ENCODE measurements at regions not wholly inside any gene's neighbourhood (a gene's known extent, or its start where the extent isn't known, plus 50 kb on each side); places are given as distances from the start of the nearest gene placed in this dataset.

- Mint-ChIP-seq H3K4me1 (ENCODE audit: low read depth in 2 of 2) (no peaks in the 10 kb centered on the region), H3K36me3 (no peaks in the 10 kb centered on the region), H3K4me3 (no peak overlapping the region), H3K27ac (no peak overlapping the region), H3K27me3 (no peaks in the 10 kb centered on the region), H3K9me3 (peaks cover 3% of the 10 kb centered on the region)
- DNase-seq (ENCODE audit: low spot score) (no peak), ATAC-seq (no peak)
Measured at GRCh38 chr1:88351960-88352359, 332.1 kb upstream of the PKN2 start.

DNA sequence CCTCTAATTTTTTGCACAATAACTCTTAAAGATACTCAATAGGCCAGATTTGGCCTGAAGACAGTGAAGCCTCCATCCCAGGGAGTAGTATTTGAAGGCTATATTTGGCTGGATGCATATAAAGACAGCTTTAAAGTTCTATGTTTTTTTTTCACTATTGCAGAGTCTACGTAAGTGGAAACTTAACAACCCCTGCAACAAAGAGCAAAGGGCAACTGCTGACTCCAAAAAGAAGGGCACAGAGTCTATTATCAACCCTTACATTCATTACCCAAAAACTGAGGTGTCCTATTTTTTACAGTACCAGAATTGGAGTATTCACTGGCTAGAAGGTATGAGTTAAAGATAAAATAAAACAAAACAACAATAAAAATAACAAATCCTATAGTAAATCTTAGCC lies 329.8 kb upstream of the PKN2 start:
- Mint-ChIP-seq H3K4me1 (ENCODE audit: low read depth in 2 of 2) (no peaks in the 10 kb centered on the region), H3K27me3 (no peaks in the 10 kb centered on the region), H3K36me3 (no peaks in the 10 kb centered on the region), H3K27ac (no peak overlapping the region), H3K9me3 (peaks cover 5% of the 10 kb centered on the region), H3K4me3 (no peak overlapping the region)
- DNase-seq (ENCODE audit: low spot score) = no peak
- no peak for ATAC-seq

- Mint-ChIP-seq H3K27me3 (no peaks in the 10 kb centered on the region), H3K36me3 (no peaks in the 10 kb centered on the region), H3K4me1 (ENCODE audit: low read depth in 2 of 2) (no peaks in the 10 kb centered on the region), H3K4me3 (no peak overlapping the region), H3K9me3 (peaks cover 5% of the 10 kb centered on the region), H3K27ac (no peak overlapping the region)
- DNase-seq (ENCODE audit: low spot score) = no peak
- ATAC-seq = no peak
Measured at GRCh38 chr1:88357729-88358128, 326.3 kb upstream of the PKN2 start.

DNA sequence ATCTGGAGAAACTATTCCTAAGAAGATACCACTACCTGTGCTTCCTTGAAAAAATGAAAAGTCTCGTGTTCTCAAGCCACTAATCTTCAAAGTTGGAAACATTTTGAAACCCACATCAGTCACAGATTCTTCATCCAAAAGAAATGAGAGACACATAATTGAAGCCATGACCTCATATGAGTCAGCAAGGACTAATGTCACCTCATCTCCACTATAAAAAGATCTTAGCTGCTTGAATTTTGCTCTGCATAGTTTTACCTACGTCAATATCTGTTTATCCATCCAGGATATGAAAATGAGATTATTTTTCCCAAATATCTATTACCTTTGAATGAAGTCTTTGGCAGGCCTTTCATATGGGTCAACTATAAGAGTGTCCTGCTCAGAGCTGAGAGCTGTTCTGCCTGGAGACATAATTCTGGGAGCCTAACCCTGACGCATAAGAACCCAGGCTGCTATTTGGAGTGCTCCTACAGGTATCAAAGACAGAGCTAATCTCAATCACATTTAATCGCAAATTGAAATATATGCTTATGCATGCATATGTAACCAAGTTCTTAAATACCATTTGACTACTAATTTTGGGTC lies 312.5 kb upstream of the PKN2 start:
- Mint-ChIP-seq H3K4me1 (ENCODE audit: low read depth in 2 of 2) (no peaks in the 10 kb centered on the region), H3K36me3 (no peaks in the 10 kb centered on the region), H3K9me3 (no peaks in the 10 kb centered on the region), H3K27ac (no peak overlapping the region), H3K27me3 (no peaks in the 10 kb centered on the region), H3K4me3 (no peak overlapping the region)
- ATAC-seq = no peak
- no peak for DNase-seq (ENCODE audit: low spot score)

DNA sequence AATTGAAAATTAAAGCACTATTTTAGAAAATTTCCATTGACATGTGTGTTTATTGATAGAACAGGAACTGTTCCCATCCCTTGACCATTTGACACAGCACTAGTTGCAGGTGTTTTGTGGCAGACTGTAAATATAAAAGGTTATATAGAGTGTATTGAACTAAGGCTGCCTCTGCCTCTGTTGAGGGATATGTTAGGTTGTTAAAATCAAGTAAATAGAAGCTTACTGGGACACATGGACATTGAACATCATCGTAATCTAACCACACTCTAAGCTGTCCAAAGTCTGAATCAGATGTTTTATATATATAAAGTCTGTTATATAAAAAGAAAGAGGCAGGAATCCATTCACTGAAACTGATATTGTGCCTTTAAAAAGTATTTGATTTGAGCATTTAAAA lies 308.1 kb upstream of the PKN2 start:
- ATAC-seq = no peak
- Mint-ChIP-seq H3K9me3 (peaks cover 4% of the 10 kb centered on the region), H3K27me3 (no peaks in the 10 kb centered on the region), H3K36me3 (no peaks in the 10 kb centered on the region), H3K4me3 (no peak overlapping the region), H3K4me1 (ENCODE audit: low read depth in 2 of 2) (no peaks in the 10 kb centered on the region), H3K27ac (no peak overlapping the region)
- DNase-seq (ENCODE audit: low spot score) = no peak

DNA sequence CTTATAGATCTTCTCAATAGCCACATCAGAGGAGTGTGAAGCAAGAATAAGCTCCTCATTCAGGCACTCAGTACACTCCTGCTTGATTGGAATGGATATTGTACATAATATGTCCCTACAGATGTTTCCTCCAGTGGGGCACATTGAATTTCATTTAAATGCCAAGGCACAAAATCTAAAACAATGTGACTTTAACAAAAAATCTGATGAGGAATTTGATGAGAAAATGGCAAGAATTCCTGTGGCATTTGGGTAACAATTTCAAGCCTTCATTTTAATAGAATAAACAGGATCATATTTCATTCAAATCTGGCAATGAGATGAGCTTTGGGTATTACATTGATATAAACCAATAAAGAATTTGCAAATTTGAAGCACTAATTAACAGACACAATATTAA lies 307.7 kb upstream of the PKN2 start:
- H3K4me1 Mint-ChIP-seq (ENCODE audit: low read depth in 2 of 2) = no peaks in the 10 kb centered on the region
- no peaks in the 10 kb centered on the region for H3K36me3 Mint-ChIP-seq
- ATAC-seq (no peak), DNase-seq (ENCODE audit: low spot score) (no peak)
- H3K27me3 Mint-ChIP-seq = no peaks in the 10 kb centered on the region
- peaks cover 4% of the 10 kb centered on the region for H3K9me3 Mint-ChIP-seq
- H3K27ac Mint-ChIP-seq = no peak overlapping the region
- H3K4me3 Mint-ChIP-seq = no peak overlapping the region

GRCh38 chr1:88378560-88378959 lies 305.5 kb upstream of the PKN2 start:
- ATAC-seq = no peak
- Mint-ChIP-seq H3K4me3 (no peak overlapping the region), H3K4me1 (ENCODE audit: low read depth in 2 of 2) (no peaks in the 10 kb centered on the region), H3K27ac (no peak overlapping the region), H3K9me3 (peaks cover 4% of the 10 kb centered on the region), H3K36me3 (no peaks in the 10 kb centered on the region), H3K27me3 (no peaks in the 10 kb centered on the region)
- no peak for DNase-seq (ENCODE audit: low spot score)

DNA sequence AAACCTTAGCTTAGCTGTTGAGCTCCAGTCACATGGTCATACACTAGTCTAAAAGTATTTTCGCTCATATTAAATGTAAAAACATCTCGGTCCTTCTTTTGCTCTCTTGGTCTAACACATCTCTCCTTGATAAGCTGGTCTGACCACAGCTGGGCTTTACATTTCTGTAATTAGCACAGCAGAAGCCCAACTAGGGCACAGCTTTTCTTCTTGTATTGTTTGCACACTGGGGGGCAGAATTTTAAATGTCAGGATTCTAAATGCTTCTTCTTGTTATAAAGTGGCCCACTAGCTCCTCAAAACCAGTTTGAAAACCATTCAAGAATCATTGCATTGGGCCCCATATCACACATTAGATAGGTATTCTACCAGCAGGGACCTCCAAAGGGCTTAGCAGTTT lies 289.1 kb upstream of the PKN2 start:
- H3K36me3 Mint-ChIP-seq = no peaks in the 10 kb centered on the region
- no peak overlapping the region for H3K4me3 Mint-ChIP-seq
- ATAC-seq (no peak), DNase-seq (ENCODE audit: low spot score) (no peak)
- H3K27ac Mint-ChIP-seq = no peak overlapping the region
- H3K27me3 Mint-ChIP-seq = no peaks in the 10 kb centered on the region
- H3K4me1 Mint-ChIP-seq (ENCODE audit: low read depth in 2 of 2) = no peaks in the 10 kb centered on the region
- H3K9me3 Mint-ChIP-seq = peaks cover 8% of the 10 kb centered on the region

GRCh38 chr1:88398338-88398737 lies 285.7 kb upstream of the PKN2 start:
- DNase-seq (ENCODE audit: low spot score) = no peak
- Mint-ChIP-seq H3K4me3 (no peak overlapping the region), H3K27ac (no peak overlapping the region), H3K27me3 (no peaks in the 10 kb centered on the region), H3K4me1 (ENCODE audit: low read depth in 2 of 2) (no peaks in the 10 kb centered on the region), H3K9me3 (peaks cover 4% of the 10 kb centered on the region), H3K36me3 (no peaks in the 10 kb centered on the region)
- peak in 1 of 2 donors; percentile 50 for ATAC-seq

DNA sequence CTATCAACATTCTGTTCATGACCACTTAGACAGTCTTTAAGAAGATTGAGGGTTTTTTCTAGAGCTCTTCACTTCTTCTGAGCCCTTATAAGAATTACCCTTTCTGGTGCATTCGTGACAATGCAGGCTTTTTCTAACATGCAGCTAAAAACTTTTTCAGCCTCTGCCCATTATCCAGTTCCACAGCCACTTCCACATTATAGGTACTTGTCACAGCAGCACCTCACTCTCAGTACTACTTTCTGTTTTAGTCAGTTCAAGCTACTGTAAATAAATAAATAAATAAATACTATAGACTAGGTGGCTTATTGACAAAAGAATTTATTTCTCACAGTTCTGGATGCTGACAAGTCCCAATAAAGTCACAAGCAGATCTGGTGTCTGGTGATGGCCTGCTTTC lies 284.4 kb upstream of the PKN2 start:
- Mint-ChIP-seq H3K27ac (no peak overlapping the region), H3K4me1 (ENCODE audit: low read depth in 2 of 2) (no peaks in the 10 kb centered on the region), H3K36me3 (no peaks in the 10 kb centered on the region), H3K4me3 (no peak overlapping the region), H3K9me3 (peaks cover 4% of the 10 kb centered on the region), H3K27me3 (no peaks in the 10 kb centered on the region)
- ATAC-seq (no peak), DNase-seq (ENCODE audit: low spot score) (no peak)

DNA sequence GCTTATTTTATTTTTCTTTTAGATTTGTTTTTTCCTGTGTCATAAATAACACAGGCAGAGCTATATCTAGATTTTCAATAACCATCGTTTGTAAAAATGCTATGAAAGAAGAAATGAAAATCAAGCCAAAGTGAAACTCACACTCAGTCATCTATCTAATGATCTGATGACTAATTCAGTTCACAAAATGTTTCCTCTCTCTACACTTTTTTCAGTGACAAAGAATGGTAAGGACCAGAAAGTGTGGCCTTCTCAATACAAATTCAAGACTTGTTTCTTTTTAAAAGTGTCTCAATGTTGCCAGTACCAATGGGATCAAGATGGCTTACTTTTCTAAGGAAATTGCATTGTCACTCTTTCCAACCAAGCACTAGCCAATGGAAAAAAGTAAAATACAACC lies 282.8 kb upstream of the PKN2 start:
- Mint-ChIP-seq H3K36me3 (no peaks in the 10 kb centered on the region), H3K27me3 (no peaks in the 10 kb centered on the region), H3K4me1 (ENCODE audit: low read depth in 2 of 2) (no peaks in the 10 kb centered on the region), H3K4me3 (no peak overlapping the region), H3K27ac (no peak overlapping the region), H3K9me3 (peaks cover 4% of the 10 kb centered on the region)
- DNase-seq (ENCODE audit: low spot score) (no peak), ATAC-seq (peak in 1 of 2 donors; percentile 43)

DNA sequence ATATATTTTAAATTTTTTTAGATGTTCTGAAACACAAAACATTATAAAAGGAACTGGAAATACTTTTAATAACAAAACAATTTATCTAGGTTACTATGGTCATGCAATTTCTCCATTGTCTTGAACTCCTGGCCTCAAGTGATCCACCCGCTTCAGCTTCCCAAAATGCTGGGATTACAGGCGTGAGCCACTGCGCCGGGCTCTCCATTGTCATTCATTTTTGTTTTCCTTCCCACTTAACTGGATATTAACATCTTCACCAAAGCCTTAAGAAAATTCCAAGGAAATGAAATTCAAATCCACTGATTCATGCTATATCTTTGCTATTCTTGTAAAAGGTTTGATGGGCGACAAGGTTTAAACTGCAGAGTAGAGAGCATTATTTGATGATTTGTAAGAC lies 279.5 kb upstream of the PKN2 start:
- H3K9me3 Mint-ChIP-seq = peaks cover under 1% of the 10 kb centered on the region
- DNase-seq (ENCODE audit: low spot score) = no peak
- H3K27me3 Mint-ChIP-seq = no peaks in the 10 kb centered on the region
- no peak overlapping the region for H3K27ac Mint-ChIP-seq
- no peaks in the 10 kb centered on the region for H3K4me1 Mint-ChIP-seq (ENCODE audit: low read depth in 2 of 2)
- H3K4me3 Mint-ChIP-seq = no peak overlapping the region
- no peak for ATAC-seq
- no peaks in the 10 kb centered on the region for H3K36me3 Mint-ChIP-seq

DNA sequence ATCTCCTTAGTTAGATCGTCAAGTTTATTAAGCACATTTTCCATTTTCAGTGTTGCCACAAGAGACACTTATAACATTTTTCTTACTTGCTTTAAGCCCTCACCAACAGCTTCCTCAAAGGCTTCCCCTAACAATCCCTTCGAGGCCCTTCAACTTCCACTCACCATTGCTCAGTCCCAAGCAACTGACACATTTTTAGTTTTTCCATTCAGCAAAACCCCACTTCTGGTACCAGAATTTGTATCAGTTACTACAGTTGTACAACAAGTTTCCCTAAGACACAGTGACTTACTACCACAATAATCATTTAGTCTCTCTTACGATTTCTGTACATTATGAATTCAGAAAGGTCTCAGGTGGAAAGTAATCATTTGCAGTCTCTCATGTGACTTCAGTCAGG lies 276.8 kb upstream of the PKN2 start:
- H3K36me3 Mint-ChIP-seq = no peaks in the 10 kb centered on the region
- H3K4me3 Mint-ChIP-seq = no peak overlapping the region
- no peaks in the 10 kb centered on the region for H3K9me3 Mint-ChIP-seq
- H3K4me1 Mint-ChIP-seq (ENCODE audit: low read depth in 2 of 2) = no peaks in the 10 kb centered on the region
- no peak overlapping the region for H3K27ac Mint-ChIP-seq
- ATAC-seq (no peak), DNase-seq (ENCODE audit: low spot score) (no peak)
- H3K27me3 Mint-ChIP-seq = no peaks in the 10 kb centered on the region

DNA sequence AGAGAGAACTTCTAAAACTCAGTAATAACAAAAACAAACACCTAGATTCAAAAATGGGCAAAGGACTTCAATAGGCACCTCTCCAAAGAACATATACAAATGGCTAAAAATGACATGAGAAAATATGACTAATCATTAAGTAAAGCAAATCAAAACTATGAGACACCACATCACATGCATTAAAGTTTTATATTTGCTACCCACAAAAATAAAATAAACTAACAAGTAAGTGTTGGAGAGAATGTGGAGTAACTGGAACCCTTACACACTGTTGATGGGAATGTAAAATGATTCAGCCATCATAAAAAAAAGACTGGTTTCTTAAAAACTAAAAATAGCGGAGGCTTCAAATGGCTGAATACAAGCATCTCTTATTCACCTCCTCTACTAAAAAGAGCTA lies 262.1 kb upstream of the PKN2 start:
- no peaks in the 10 kb centered on the region for H3K27me3 Mint-ChIP-seq
- no peaks in the 10 kb centered on the region for H3K36me3 Mint-ChIP-seq

DNA sequence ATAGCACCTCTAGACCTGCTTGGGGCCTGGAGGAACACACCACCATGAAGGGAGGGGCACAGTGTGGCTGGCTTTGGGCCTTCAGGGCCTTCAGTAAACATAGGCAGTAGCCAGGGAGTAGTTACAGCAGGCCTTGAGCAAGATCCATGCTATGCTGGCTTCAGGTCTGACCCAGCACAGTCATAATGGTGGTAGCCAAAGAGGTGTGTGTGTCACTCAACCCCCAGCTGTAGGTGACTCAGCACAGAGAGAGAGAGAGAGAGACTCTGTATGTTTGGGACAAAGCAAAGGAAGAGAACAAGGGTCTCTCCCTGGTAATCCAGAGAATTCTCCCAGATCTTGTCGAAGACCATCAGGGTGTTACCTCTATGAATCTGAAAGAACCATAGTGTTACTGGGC lies 250.5 kb upstream of the PKN2 start:
- H3K4me1 Mint-ChIP-seq (ENCODE audit: low read depth in 2 of 2) = no peaks in the 10 kb centered on the region
- H3K4me3 Mint-ChIP-seq = no peak overlapping the region
- H3K9me3 Mint-ChIP-seq = peaks cover 25% of the 10 kb centered on the region
- no peak for DNase-seq (ENCODE audit: low spot score)
- no peaks in the 10 kb centered on the region for H3K36me3 Mint-ChIP-seq
- ATAC-seq = peak in 1 of 2 donors; percentile 31
- no peak overlapping the region for H3K27ac Mint-ChIP-seq
- no peaks in the 10 kb centered on the region for H3K27me3 Mint-ChIP-seq

More for the DNA sequence above, 262.1 kb upstream of the PKN2 start:
- Mint-ChIP-seq H3K27ac (no peak overlapping the region), H3K4me1 (ENCODE audit: low read depth in 2 of 2) (no peaks in the 10 kb centered on the region), H3K4me3 (no peak overlapping the region), H3K9me3 (peaks cover 16% of the 10 kb centered on the region)
- DNase-seq (ENCODE audit: low spot score) (no peak), ATAC-seq (no peak)

Measured in natural killer cell treated with Interleukin-12 subunit alpha and Interleukin-12 subunit beta and Interleukin-15 and Interleukin-18, amount 100 ng/mL, for 72 hours (primary cell).